SK-N-SH treated with all-trans-retinoic acid at 6 μM for 48 hours (cell line): ENCODE measurements at regions not wholly inside any gene's neighbourhood (a gene's known extent, or its start where the extent isn't known, plus 50 kb on each side); places are given as distances from the start of the nearest gene placed in this dataset.

Experiments
- ARNTL ChIP-seq: fragments of 450-650 bp; formaldehyde crosslinking; IDR thresholded peaks from 2 replicates; pipeline ENCODE4 v1.5.0; 2020; ENCODE audit warnings: low read depth, mild to moderate bottlenecking, moderate library complexity, borderline replicate concordance
- BACH2 ChIP-seq: fragments of 250-450 bp; sonication (Bioruptor Pico); IDR thresholded peaks from 2 replicates; pipeline ENCODE4 v1.9.0; 2021; ENCODE audit warnings: mild to moderate bottlenecking, borderline replicate concordance
- CSDC2 ChIP-seq: fragments of 250-450 bp; sonication (Bioruptor Pico); IDR thresholded peaks from 2 replicates; pipeline ENCODE4 v1.5.0; 2020; ENCODE audit warnings: mild to moderate bottlenecking, moderate library complexity
- ESRRG ChIP-seq: fragments of 250-450 bp; sonication (Bioruptor Pico); IDR thresholded peaks from 2 replicates; pipeline ENCODE4 v1.6.1; 2021; ENCODE audit warnings: mild to moderate bottlenecking
- GLIS3 ChIP-seq: fragments of 250-450 bp; sonication (Bioruptor Pico); IDR thresholded peaks from 2 replicates; pipeline ENCODE4 v1.5.0; 2020; ENCODE audit warnings: mild to moderate bottlenecking, moderate library complexity
- ISL1 ChIP-seq: fragments of 250-450 bp; sonication (Bioruptor Pico); IDR thresholded peaks from 2 replicates; pipeline ENCODE4 v2.1.2; 2022; ENCODE audit warnings: mild to moderate bottlenecking, moderate library complexity
- OSR1 ChIP-seq: fragments of 250-450 bp; sonication (Bioruptor Pico); IDR thresholded peaks from 2 replicates; pipeline ENCODE4 v1.8.0; 2022; ENCODE audit warnings: moderate library complexity, mild to moderate bottlenecking, inconsistent platforms
- RARB ChIP-seq: fragments of 250-450 bp; sonication (Bioruptor Pico); IDR thresholded peaks from 2 replicates; pipeline ENCODE4 v1.8.0; 2021; ENCODE audit warnings: mild to moderate bottlenecking, moderate library complexity
- ZC3H10 ChIP-seq: fragments of 250-450 bp; sonication (Bioruptor Pico); IDR thresholded peaks from 2 replicates; pipeline ENCODE4 v1.5.1; 2021; ENCODE audit warnings: mild to moderate bottlenecking, moderate library complexity
- ZNF8 ChIP-seq: fragments of 450-650 bp; formaldehyde crosslinking; IDR thresholded peaks from 2 replicates; pipeline ENCODE4 v1.5.0; 2020; ENCODE audit warnings: mild to moderate bottlenecking, moderate library complexity
- TF ChIP-seq, protein P1 (sequence below): fragments of 250-450 bp; sonication (Bioruptor Pico); IDR thresholded peaks from 2 replicates; pipeline ENCODE4 v1.5.1; 2020; ENCODE audit warnings: low read depth, mild to moderate bottlenecking, moderate library complexity
- TF ChIP-seq, protein P2 (sequence below): fragments of 250-450 bp; sonication (Bioruptor Pico); IDR thresholded peaks from 2 replicates; pipeline ENCODE4 v1.5.1; 2021; ENCODE audit warnings: mild to moderate bottlenecking, moderate library complexity
- TF ChIP-seq, protein P3 (sequence below): fragments of 250-450 bp; sonication (Bioruptor Pico); IDR thresholded peaks from 2 replicates; pipeline ENCODE4 v1.8.0; 2020; ENCODE audit warnings: mild to moderate bottlenecking, moderate library complexity, borderline replicate concordance
- TF ChIP-seq, protein P4 (sequence below): fragments of 250-450 bp; sonication (Bioruptor Pico); IDR thresholded peaks from 2 replicates; pipeline ENCODE4 v1.5.0; 2020; ENCODE audit warnings: mild to moderate bottlenecking, moderate library complexity

DNA sequence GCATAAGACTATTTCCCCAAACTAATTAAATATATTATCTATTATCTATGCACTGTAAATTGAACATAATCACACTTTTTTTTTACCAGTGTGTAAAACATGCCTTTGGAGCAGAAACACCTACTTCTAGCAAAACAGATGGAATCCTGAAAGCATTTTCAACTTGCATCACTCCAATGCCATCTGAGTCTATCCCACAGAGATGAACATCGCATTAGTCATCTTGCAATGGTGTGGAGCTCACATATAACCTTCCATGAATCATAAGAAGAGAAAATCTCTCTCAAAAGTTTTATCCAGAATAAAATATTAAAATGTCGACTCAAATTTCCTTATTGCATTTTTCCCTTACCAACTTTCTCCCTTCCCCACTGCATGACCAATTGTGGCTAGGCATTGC, 406.7 kb upstream of the ACTRT1 start:
- TF ChIP-seq ARNTL (CRISPR knock-in tag) (no peak), CSDC2 (CRISPR knock-in tag) (no peak), RARB (CRISPR knock-in tag) (no peak), ESRRG (CRISPR knock-in tag) (no peak), ISL1 (no peak), ZNF8 (CRISPR knock-in tag) (no peak), OSR1 (no peak), GLIS3 (CRISPR knock-in tag) (no peak), ZC3H10 (CRISPR knock-in tag) (no peak), BACH2 (CRISPR knock-in tag) (no peak)
- TF ChIP-seq, protein P1, sequence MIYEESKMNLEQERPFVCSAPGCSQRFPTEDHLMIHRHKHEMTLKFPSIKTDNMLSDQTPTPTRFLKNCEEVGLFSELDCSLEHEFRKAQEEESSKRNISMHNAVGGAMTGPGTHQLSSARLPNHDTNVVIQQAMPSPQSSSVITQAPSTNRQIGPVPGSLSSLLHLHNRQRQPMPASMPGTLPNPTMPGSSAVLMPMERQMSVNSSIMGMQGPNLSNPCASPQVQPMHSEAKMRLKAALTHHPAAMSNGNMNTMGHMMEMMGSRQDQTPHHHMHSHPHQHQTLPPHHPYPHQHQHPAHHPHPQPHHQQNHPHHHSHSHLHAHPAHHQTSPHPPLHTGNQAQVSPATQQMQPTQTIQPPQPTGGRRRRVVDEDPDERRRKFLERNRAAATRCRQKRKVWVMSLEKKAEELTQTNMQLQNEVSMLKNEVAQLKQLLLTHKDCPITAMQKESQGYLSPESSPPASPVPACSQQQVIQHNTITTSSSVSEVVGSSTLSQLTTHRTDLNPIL (CRISPR knock-in tag), result no peak
- TF ChIP-seq, protein P2, sequence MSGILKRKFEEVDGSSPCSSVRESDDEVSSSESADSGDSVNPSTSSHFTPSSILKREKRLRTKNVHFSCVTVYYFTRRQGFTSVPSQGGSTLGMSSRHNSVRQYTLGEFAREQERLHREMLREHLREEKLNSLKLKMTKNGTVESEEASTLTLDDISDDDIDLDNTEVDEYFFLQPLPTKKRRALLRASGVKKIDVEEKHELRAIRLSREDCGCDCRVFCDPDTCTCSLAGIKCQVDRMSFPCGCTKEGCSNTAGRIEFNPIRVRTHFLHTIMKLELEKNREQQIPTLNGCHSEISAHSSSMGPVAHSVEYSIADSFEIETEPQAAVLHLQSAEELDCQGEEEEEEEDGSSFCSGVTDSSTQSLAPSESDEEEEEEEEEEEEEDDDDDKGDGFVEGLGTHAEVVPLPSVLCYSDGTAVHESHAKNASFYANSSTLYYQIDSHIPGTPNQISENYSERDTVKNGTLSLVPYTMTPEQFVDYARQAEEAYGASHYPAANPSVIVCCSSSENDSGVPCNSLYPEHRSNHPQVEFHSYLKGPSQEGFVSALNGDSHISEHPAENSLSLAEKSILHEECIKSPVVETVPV (CRISPR knock-in tag), result no peak
- TF ChIP-seq, protein P3, sequence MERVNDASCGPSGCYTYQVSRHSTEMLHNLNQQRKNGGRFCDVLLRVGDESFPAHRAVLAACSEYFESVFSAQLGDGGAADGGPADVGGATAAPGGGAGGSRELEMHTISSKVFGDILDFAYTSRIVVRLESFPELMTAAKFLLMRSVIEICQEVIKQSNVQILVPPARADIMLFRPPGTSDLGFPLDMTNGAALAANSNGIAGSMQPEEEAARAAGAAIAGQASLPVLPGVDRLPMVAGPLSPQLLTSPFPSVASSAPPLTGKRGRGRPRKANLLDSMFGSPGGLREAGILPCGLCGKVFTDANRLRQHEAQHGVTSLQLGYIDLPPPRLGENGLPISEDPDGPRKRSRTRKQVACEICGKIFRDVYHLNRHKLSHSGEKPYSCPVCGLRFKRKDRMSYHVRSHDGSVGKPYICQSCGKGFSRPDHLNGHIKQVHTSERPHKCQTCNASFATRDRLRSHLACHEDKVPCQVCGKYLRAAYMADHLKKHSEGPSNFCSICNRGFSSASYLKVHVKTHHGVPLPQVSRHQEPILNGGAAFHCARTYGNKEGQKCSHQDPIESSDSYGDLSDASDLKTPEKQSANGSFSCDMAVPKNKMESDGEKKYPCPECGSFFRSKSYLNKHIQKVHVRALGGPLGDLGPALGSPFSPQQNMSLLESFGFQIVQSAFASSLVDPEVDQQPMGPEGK (CRISPR knock-in tag), result no peak
- TF ChIP-seq, protein P4, sequence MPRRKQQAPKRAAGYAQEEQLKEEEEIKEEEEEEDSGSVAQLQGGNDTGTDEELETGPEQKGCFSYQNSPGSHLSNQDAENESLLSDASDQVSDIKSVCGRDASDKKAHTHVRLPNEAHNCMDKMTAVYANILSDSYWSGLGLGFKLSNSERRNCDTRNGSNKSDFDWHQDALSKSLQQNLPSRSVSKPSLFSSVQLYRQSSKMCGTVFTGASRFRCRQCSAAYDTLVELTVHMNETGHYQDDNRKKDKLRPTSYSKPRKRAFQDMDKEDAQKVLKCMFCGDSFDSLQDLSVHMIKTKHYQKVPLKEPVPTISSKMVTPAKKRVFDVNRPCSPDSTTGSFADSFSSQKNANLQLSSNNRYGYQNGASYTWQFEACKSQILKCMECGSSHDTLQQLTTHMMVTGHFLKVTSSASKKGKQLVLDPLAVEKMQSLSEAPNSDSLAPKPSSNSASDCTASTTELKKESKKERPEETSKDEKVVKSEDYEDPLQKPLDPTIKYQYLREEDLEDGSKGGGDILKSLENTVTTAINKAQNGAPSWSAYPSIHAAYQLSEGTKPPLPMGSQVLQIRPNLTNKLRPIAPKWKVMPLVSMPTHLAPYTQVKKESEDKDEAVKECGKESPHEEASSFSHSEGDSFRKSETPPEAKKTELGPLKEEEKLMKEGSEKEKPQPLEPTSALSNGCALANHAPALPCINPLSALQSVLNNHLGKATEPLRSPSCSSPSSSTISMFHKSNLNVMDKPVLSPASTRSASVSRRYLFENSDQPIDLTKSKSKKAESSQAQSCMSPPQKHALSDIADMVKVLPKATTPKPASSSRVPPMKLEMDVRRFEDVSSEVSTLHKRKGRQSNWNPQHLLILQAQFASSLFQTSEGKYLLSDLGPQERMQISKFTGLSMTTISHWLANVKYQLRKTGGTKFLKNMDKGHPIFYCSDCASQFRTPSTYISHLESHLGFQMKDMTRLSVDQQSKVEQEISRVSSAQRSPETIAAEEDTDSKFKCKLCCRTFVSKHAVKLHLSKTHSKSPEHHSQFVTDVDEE, result no peak
